HepG2 (cell line): ENCODE measurements at regions not wholly inside any gene's neighbourhood (a gene's known extent, or its start where the extent isn't known, plus 50 kb on each side); places are given as distances from the start of the nearest gene placed in this dataset.

ENCODE experiments used
- ATAC-seq: fragments of 200-7000 bp; cut with Tn5 transposase; 3 replicates; pipeline ENCODE4 v1.9.1; 2020; ENCODE audit warnings: mild to moderate bottlenecking, moderate library complexity
- BruUV-seq: library from RNA; stranded (reverse); fragments of 400-500 nt; replicated peaks from 2 replicates; lab custom pipeline; 2021; lab: Mats Ljungman, UMichigan
- CTCF ChIA-PET: fragments of 300-600 bp; formaldehyde crosslinking; extraction: SDS; loops from one replicate; lab custom pipeline; 2021; ENCODE audit warnings: low total read pairs, inconsistent platforms, low intra/inter-chr PET ratio; lab: Yijun Ruan, JAX
- POLR2A ChIA-PET: fragments of 350-600 bp; sonication (Branson Sonifier 250); formaldehyde crosslinking; loops from one replicate; lab custom pipeline; 2020; ENCODE audit warnings: antibody characterized with exemption, inconsistent platforms; lab: Yijun Ruan, JAX
- DNase-seq: peaks from one replicate; pipeline ENCODE4 v3.0.0-alpha.2; 2015; ENCODE audit warnings: low spot score
- FAIRE-seq: peaks from 3 replicates; lab custom pipeline; 2011; peaks lifted over from hg19 to GRCh38; lab: Jason Lieb, UNC
- H2AFZ ChIP-seq: one replicate; pipeline ENCODE4 v1.6.1; 2011; ENCODE audit warnings: low read length, inconsistent platforms
- H3K27ac ChIP-seq: fragments of 300-600 bp; 3 replicates; pipeline ENCODE4 v1.8.0; 2011; ENCODE audit warnings: mixed run types, mild to moderate bottlenecking, mixed read lengths, low read length, inconsistent platforms; ENCODE audit not compliant: insufficient read depth; ENCODE audit errors: extremely low read length
- H3K27me3 ChIP-seq, 2 experiments: fragments of 200-600 bp in 1 of 2; 2 replicates in 1 of 2; 3 replicates in 1 of 2; pipeline versions ENCODE4 v1.6.0 to v1.8.0; 2011; ENCODE audit warnings: low read length in 2 of 2, mild to moderate bottlenecking in 2 of 2, moderate library complexity in 2 of 2, inconsistent platforms in 1 of 2; ENCODE audit not compliant: insufficient read depth in 2 of 2, control insufficient read depth in 1 of 2
- H3K36me3 ChIP-seq, 2 experiments: fragments of 200-600 bp in 1 of 2; replicated peaks in 1 of 2; 2 replicates in 1 of 2; 3 replicates in 1 of 2; pipeline versions ENCODE4 v1.5.1 to v1.8.0; 2011; ENCODE audit warnings: low read length in 2 of 2, inconsistent platforms in 1 of 2; ENCODE audit not compliant: insufficient read depth in 2 of 2, control insufficient read depth in 1 of 2
- H3K4me1 ChIP-seq: 2 replicates; pipeline ENCODE4 v1.5.1; 2012; ENCODE audit warnings: low read length, inconsistent platforms; ENCODE audit not compliant: insufficient read depth
- H3K4me2 ChIP-seq: 2 replicates; pipeline ENCODE4 v1.6.0; 2011; ENCODE audit warnings: low read depth, low read length, inconsistent platforms
- H3K4me3 ChIP-seq, 3 experiments: fragments of 200-600 bp in 1 of 3; sonication (generic), shearing (Covaris generic) in 1 of 3; replicated peaks in 1 of 3; 2 replicates each; pipeline ENCODE4 v1.5.1; 2011 to 2016; ENCODE audit warnings: low read length in 3 of 3, inconsistent platforms in 2 of 3, low read depth in 2 of 3, mild to moderate bottlenecking in 2 of 3, control low read depth in 1 of 3, mixed read lengths in 1 of 3; ENCODE audit not compliant: insufficient read depth in 1 of 3
- H3K79me2 ChIP-seq: one replicate; pipeline ENCODE4 v1.6.1; 2011; ENCODE audit warnings: low read length, inconsistent platforms; ENCODE audit not compliant: insufficient read depth
- H3K9ac ChIP-seq: 2 replicates; pipeline ENCODE4 v1.6.0; 2011; ENCODE audit warnings: mild to moderate bottlenecking, low read depth, low read length, inconsistent platforms; ENCODE audit not compliant: insufficient read depth
- H3K9me3 ChIP-seq: 2 replicates; pipeline ENCODE4 v1.5.1; 2012; ENCODE audit warnings: mild to moderate bottlenecking, low read length
- H4K20me1 ChIP-seq: 2 replicates; pipeline ENCODE4 v1.6.0; 2011; ENCODE audit warnings: inconsistent platforms, mild to moderate bottlenecking, low read length, moderate library complexity; ENCODE audit not compliant: insufficient read depth
- BHLHE40 ChIP-seq: IDR thresholded peaks from 2 replicates; pipeline ENCODE4 v1.6.1; 2011; ENCODE audit warnings: low read length, improper control_type of control experiment
- FOXK2 ChIP-seq: fragments of 450-650 bp; IDR thresholded peaks from 2 replicates; pipeline ENCODE4 v1.6.1; 2016
- GLI4 ChIP-seq: sonication (generic); formaldehyde crosslinking; IDR thresholded peaks from 2 replicates; pipeline ENCODE4 v1.5.1; 2020; ENCODE audit warnings: missing genetic modification reagents, mild to moderate bottlenecking, moderate library complexity, borderline replicate concordance
- HDAC6 ChIP-seq: fragments of 200-600 bp; sonication (generic); IDR thresholded peaks from 2 replicates; pipeline ENCODE4 v1.7.0; 2017; ENCODE audit warnings: mild to moderate bottlenecking, antibody characterized with exemption, low read length, low read depth
- KLF11 ChIP-seq: IDR thresholded peaks from 2 replicates; pipeline ENCODE4 v1.6.1; 2016; ENCODE audit warnings: missing compliant biosample characterization
- MED13 ChIP-seq: sonication (generic); formaldehyde crosslinking; IDR thresholded peaks from 2 replicates; pipeline ENCODE4 v1.5.0; 2020; ENCODE audit warnings: missing genetic modification reagents
- MYC ChIP-seq: sonication (generic); formaldehyde crosslinking; IDR thresholded peaks from 2 replicates; pipeline ENCODE4 v1.9.0; 2021; ENCODE audit warnings: missing genetic modification reagents, borderline replicate concordance
- PHF5A ChIP-seq: IDR thresholded peaks from one replicate; pipeline ENCODE4 v1.6.1; 2018; ENCODE audit warnings: low read depth, missing genetic modification reagents; ENCODE audit not compliant: unreplicated experiment
- RFXAP ChIP-seq: sonication (generic); formaldehyde crosslinking; IDR thresholded peaks from 2 replicates; pipeline ENCODE4 v1.4.0; 2020; ENCODE audit warnings: missing genetic modification reagents, borderline replicate concordance
- ZNF333 ChIP-seq: sonication (generic); formaldehyde crosslinking; IDR thresholded peaks from 2 replicates; pipeline ENCODE4 v1.4.0; 2020; ENCODE audit warnings: mild to moderate bottlenecking, missing genetic modification reagents, borderline replicate concordance
- ZNF33B ChIP-seq: sonication (generic); formaldehyde crosslinking; IDR thresholded peaks from 2 replicates; pipeline ENCODE4 v1.5.1; 2020; ENCODE audit warnings: mild to moderate bottlenecking, missing genetic modification reagents
- ZNF780A ChIP-seq: sonication (generic); formaldehyde crosslinking; IDR thresholded peaks from 2 replicates; pipeline ENCODE4 v1.8.0; 2022; ENCODE audit warnings: mild to moderate bottlenecking, missing genetic modification reagents, moderate library complexity
- WGBS: methylation state at CpG from one replicate; pipeline ENCODE4 v1.1.6; 2017; ENCODE audit warnings: low lambda C conversion rate; 5-methylcytosine and 5-hydroxymethylcytosine counted together
- in situ Hi-C: cut with HindIII; loops from 2 replicates; pipeline ENCODE4 v1.10.0; 2017; ENCODE audit warnings: low pct_unique_long_range_greater_than_20kb; ENCODE audit not compliant: extremely low pct_ligation_motif_present
- intact Hi-C: fragments of 100-400 bp; cut with micrococcal nuclease; formaldehyde crosslinking; loops from one replicate; pipeline ENCODE4 v1.10.0; 2022; ENCODE audit not compliant: unreplicated experiment
- TF ChIP-seq, protein P1 (sequence below): sonication (generic); formaldehyde crosslinking; IDR thresholded peaks from 2 replicates; pipeline ENCODE4 v1.5.0; 2020; ENCODE audit warnings: mild to moderate bottlenecking, missing genetic modification reagents
- TF ChIP-seq, protein P2 (sequence below): sonication (generic); formaldehyde crosslinking; IDR thresholded peaks from 2 replicates; pipeline ENCODE4 v1.8.0; 2022; ENCODE audit warnings: low read depth, missing genetic modification reagents
- TF ChIP-seq, protein P3 (sequence below): sonication (generic); formaldehyde crosslinking; IDR thresholded peaks from 2 replicates; pipeline ENCODE4 v1.9.0; 2021; ENCODE audit warnings: missing genetic modification reagents, borderline replicate concordance

- ChIA-PET POLR2A (no interaction called here), CTCF (no interaction called here)
- Histone ChIP-seq H3K27me3 (no peaks in the 10 kb centered on the region), H3K4me3 (no peak overlapping the region), H3K4me1 (no peaks in the 10 kb centered on the region), H3K79me2 (no peaks in the 10 kb centered on the region), H3K9ac (no peak overlapping the region), H3K4me2 (no peak overlapping the region), H3K36me3 (no peaks in the 10 kb centered on the region), H4K20me1 (no peaks in the 10 kb centered on the region), H3K27ac (no peak overlapping the region), H2AFZ (no peak overlapping the region), H3K9me3 (peaks cover 75% of the 10 kb centered on the region)
- DNase-seq (no peak), ATAC-seq (no peak), FAIRE-seq (no peak)
- intact Hi-C loops = no loop called here
- 0% methylated on average over 2 of the region's 2 CpGs for WGBS
- in situ Hi-C loops = no loop called here
- TF ChIP-seq, protein P1, sequence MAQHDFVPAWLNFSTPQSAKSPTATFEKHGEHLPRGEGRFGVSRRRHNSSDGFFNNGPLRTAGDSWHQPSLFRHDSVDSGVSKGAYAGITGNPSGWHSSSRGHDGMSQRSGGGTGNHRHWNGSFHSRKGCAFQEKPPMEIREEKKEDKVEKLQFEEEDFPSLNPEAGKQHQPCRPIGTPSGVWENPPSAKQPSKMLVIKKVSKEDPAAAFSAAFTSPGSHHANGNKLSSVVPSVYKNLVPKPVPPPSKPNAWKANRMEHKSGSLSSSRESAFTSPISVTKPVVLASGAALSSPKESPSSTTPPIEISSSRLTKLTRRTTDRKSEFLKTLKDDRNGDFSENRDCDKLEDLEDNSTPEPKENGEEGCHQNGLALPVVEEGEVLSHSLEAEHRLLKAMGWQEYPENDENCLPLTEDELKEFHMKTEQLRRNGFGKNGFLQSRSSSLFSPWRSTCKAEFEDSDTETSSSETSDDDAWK (CRISPR knock-in tag) = no peak
- TF ChIP-seq, protein P2, sequence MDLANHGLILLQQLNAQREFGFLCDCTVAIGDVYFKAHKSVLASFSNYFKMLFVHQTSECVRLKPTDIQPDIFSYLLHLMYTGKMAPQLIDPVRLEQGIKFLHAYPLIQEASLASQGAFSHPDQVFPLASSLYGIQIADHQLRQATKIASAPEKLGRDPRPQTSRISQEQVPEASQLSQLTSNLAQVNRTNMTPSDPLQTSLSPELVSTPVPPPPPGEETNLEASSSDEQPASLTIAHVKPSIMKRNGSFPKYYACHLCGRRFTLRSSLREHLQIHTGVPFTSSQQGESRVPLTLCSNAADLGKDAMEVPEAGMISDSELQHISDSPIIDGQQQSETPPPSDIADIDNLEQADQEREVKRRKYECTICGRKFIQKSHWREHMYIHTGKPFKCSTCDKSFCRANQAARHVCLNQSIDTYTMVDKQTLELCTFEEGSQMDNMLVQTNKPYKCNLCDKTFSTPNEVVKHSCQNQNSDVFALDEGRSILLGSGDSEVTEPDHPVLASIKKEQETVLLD (CRISPR knock-in tag) = no peak
- TF ChIP-seq MYC (CRISPR knock-in tag) = no peak
- BruUV-seq = no TSS peak
Measured at GRCh38 chr10:108130575-108130974, 966.1 kb upstream of the SORCS1 start.

- in situ Hi-C loops = no loop called here
- Histone ChIP-seq H4K20me1 (no peaks in the 10 kb centered on the region), H3K4me3 (no peak overlapping the region), H2AFZ (no peak overlapping the region), H3K4me1 (no peaks in the 10 kb centered on the region), H3K36me3 (no peaks in the 10 kb centered on the region), H3K27ac (no peak overlapping the region), H3K79me2 (no peaks in the 10 kb centered on the region), H3K27me3 (no peaks in the 10 kb centered on the region), H3K9me3 (peaks cover 50% of the 10 kb centered on the region), H3K9ac (no peak overlapping the region), H3K4me2 (no peak overlapping the region)
- intact Hi-C loops = no loop called here
- FAIRE-seq (no peak), DNase-seq (no peak), ATAC-seq (no peak)
- POLR2A ChIA-PET = no interaction called here
- BruUV-seq = no TSS peak
- CTCF ChIA-PET = no interaction called here
- 3% methylated on average over 2 of the region's 2 CpGs for WGBS
- no peak for TF ChIP-seq HDAC6
- no peak for TF ChIP-seq RFXAP (CRISPR knock-in tag)
- TF ChIP-seq ZNF780A (CRISPR knock-in tag) = no peak
- TF ChIP-seq FOXK2 = no peak
- no peak for TF ChIP-seq KLF11 (CRISPR knock-in tag)
- no peak for TF ChIP-seq MED13 (CRISPR knock-in tag)
- TF ChIP-seq ZNF333 (CRISPR knock-in tag) = no peak
- TF ChIP-seq ZNF33B (CRISPR knock-in tag) = no peak
- TF ChIP-seq BHLHE40 = no peak
- TF ChIP-seq, protein P3, sequence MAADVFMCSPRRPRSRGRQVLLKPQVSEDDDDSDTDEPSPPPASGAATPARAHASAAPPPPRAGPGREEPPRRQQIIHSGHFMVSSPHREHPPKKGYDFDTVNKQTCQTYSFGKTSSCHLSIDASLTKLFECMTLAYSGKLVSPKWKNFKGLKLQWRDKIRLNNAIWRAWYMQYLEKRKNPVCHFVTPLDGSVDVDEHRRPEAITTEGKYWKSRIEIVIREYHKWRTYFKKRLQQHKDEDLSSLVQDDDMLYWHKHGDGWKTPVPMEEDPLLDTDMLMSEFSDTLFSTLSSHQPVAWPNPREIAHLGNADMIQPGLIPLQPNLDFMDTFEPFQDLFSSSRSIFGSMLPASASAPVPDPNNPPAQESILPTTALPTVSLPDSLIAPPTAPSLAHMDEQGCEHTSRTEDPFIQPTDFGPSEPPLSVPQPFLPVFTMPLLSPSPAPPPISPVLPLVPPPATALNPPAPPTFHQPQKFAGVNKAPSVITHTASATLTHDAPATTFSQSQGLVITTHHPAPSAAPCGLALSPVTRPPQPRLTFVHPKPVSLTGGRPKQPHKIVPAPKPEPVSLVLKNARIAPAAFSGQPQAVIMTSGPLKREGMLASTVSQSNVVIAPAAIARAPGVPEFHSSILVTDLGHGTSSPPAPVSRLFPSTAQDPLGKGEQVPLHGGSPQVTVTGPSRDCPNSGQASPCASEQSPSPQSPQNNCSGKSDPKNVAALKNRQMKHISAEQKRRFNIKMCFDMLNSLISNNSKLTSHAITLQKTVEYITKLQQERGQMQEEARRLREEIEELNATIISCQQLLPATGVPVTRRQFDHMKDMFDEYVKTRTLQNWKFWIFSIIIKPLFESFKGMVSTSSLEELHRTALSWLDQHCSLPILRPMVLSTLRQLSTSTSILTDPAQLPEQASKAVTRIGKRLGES (CRISPR knock-in tag) = no peak
- no peak for TF ChIP-seq GLI4 (CRISPR knock-in tag)
- no peak for TF ChIP-seq PHF5A (CRISPR knock-in tag)
Measured at GRCh38 chr10:108112218-108112617, 947.7 kb upstream of the SORCS1 start.
